Keratinocyte (primary cell): ENCODE measurements at regions not wholly inside any gene's neighbourhood (a gene's known extent, or its start where the extent isn't known, plus 50 kb on each side); places are given as distances from the start of the nearest gene placed in this dataset.
"Not testable (repeated sequence)": the region's sequence is repeated elsewhere in the genome, so short reads cannot be mapped to it uniquely, and the experiment has no call there.

Experiments used
- DNase-seq: peaks from one replicate; pipeline ENCODE4 v3.0.0-alpha.2; 2011; ENCODE audit warnings: low read depth, missing footprints, low spot score
- FAIRE-seq: peaks from 2 replicates; lab custom pipeline; 2011; peaks lifted over from hg19 to GRCh38; lab: Jason Lieb, UNC
- H2AFZ ChIP-seq: 2 replicates; pipeline ENCODE4 v1.6.0; 2012; ENCODE audit warnings: low read length, control low read depth, inconsistent platforms; ENCODE audit not compliant: control insufficient read depth
- H3K27ac ChIP-seq: 2 replicates; pipeline ENCODE4 v1.5.1; 2011; ENCODE audit warnings: low read length; ENCODE audit not compliant: control insufficient read depth, insufficient read depth
- H3K27me3 ChIP-seq: 3 replicates; pipeline ENCODE4 v1.6.0; 2011; ENCODE audit warnings: low read length; ENCODE audit not compliant: control insufficient read depth, insufficient read depth; ENCODE audit errors: extremely low read depth
- H3K36me3 ChIP-seq, 2 experiments: 2 replicates in 1 of 2; 3 replicates in 1 of 2; pipeline ENCODE4 v1.5.1; 2011; ENCODE audit warnings: low read length in 2 of 2, mild to moderate bottlenecking in 1 of 2; ENCODE audit not compliant: control insufficient read depth in 2 of 2, insufficient read depth in 2 of 2; ENCODE audit errors: extremely low read depth in 1 of 2
- H3K4me1 ChIP-seq: 3 replicates; pipeline ENCODE4 v1.5.1; 2011; ENCODE audit warnings: low read length; ENCODE audit not compliant: control insufficient read depth, insufficient read depth; ENCODE audit errors: extremely low read depth
- H3K4me2 ChIP-seq: 3 replicates; pipeline ENCODE4 v1.6.0; 2011; ENCODE audit warnings: low read depth, low read length; ENCODE audit not compliant: control insufficient read depth, insufficient read depth; ENCODE audit errors: extremely low read depth
- H3K4me3 ChIP-seq, 3 experiments: fragments of 200-600 bp in 1 of 3; sonication (generic) in 1 of 3; 2 replicates in 2 of 3; 3 replicates in 1 of 3; pipeline ENCODE4 v1.5.1; 2011 to 2016; ENCODE audit warnings: low read length in 3 of 3, mild to moderate bottlenecking in 3 of 3, control low read depth in 2 of 3, inconsistent platforms in 1 of 3, low read depth in 1 of 3, mixed read lengths in 1 of 3, mixed run types in 1 of 3, moderate library complexity in 1 of 3; ENCODE audit not compliant: control insufficient read depth in 2 of 3, insufficient read depth in 2 of 3; ENCODE audit errors: extremely low read depth in 1 of 3
- H3K79me2 ChIP-seq: 2 replicates; pipeline ENCODE4 v1.6.0; 2012; ENCODE audit warnings: low read length; ENCODE audit not compliant: control insufficient read depth, insufficient read depth
- H3K9ac ChIP-seq: 3 replicates; pipeline ENCODE4 v1.6.0; 2011; ENCODE audit warnings: low read length; ENCODE audit not compliant: control insufficient read depth, insufficient read depth; ENCODE audit errors: extremely low read depth
- H3K9me1 ChIP-seq: 3 replicates; pipeline ENCODE4 v1.6.0; 2011; ENCODE audit warnings: low read length; ENCODE audit not compliant: control insufficient read depth, insufficient read depth; ENCODE audit errors: extremely low read depth
- H3K9me3 ChIP-seq: 2 replicates; pipeline ENCODE4 v1.5.1; 2012; ENCODE audit warnings: low read depth, low read length; ENCODE audit not compliant: control insufficient read depth
- H4K20me1 ChIP-seq: 3 replicates; pipeline ENCODE4 v1.6.0; 2011; ENCODE audit warnings: low read length; ENCODE audit not compliant: control insufficient read depth, insufficient read depth; ENCODE audit errors: extremely low read depth
- EZH2 ChIP-seq: IDR thresholded peaks from one replicate; pipeline ENCODE4 v1.6.1; 2012; ENCODE audit warnings: inconsistent platforms, mild to moderate bottlenecking, low read length, moderate library complexity
- dilution Hi-C: fragments of 300-500 bp; cut with MboI; formaldehyde crosslinking; loops from one replicate; pipeline ENCODE4 v1.7.0; 2020; ENCODE audit warnings: low sequenced_read_pairs; ENCODE audit not compliant: extremely low pct_ligation_motif_present
- TF ChIP-seq, protein P1 (sequence below), 3 experiments: IDR thresholded peaks in 1 of 3; conservative IDR thresholded peaks in 1 of 3; optimal IDR thresholded peaks in 1 of 3; 2 replicates in 2 of 3; 3 replicates in 1 of 3; pipeline versions ENCODE3 to v1.5.1; 2011; ENCODE audit warnings: low read length in 3 of 3, mild to moderate bottlenecking in 3 of 3, moderate library complexity in 2 of 3, control low read depth in 1 of 3, inconsistent platforms in 1 of 3; ENCODE audit not compliant: insufficient read depth in 2 of 3; ENCODE audit errors: extremely low read depth in 1 of 3

- Histone ChIP-seq H3K36me3 (no peaks in the 10 kb centered on the region), H3K4me1 (no peaks in the 10 kb centered on the region), H3K9ac (no peak overlapping the region), H3K27ac (no peak overlapping the region), H3K4me2 (no peak overlapping the region), H3K4me3 (no peak overlapping the region), H2AFZ (no peak overlapping the region), H4K20me1 (no peaks in the 10 kb centered on the region), H3K9me1 (no peaks in the 10 kb centered on the region), H3K79me2 (no peaks in the 10 kb centered on the region), H3K27me3 (no peaks in the 10 kb centered on the region), H3K9me3 (no peaks in the 10 kb centered on the region)
- no peak for TF ChIP-seq EZH2
- TF ChIP-seq, protein P1, sequence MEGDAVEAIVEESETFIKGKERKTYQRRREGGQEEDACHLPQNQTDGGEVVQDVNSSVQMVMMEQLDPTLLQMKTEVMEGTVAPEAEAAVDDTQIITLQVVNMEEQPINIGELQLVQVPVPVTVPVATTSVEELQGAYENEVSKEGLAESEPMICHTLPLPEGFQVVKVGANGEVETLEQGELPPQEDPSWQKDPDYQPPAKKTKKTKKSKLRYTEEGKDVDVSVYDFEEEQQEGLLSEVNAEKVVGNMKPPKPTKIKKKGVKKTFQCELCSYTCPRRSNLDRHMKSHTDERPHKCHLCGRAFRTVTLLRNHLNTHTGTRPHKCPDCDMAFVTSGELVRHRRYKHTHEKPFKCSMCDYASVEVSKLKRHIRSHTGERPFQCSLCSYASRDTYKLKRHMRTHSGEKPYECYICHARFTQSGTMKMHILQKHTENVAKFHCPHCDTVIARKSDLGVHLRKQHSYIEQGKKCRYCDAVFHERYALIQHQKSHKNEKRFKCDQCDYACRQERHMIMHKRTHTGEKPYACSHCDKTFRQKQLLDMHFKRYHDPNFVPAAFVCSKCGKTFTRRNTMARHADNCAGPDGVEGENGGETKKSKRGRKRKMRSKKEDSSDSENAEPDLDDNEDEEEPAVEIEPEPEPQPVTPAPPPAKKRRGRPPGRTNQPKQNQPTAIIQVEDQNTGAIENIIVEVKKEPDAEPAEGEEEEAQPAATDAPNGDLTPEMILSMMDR (optimal IDR thresholded peaks at IDR 0.05 in 1 of 3, IDR thresholded peaks at IDR 0.05 in 1 of 3, conservative IDR thresholded peaks at IDR 0.05 in 1 of 3; ENCODE audit: extremely low read depth in 1 of 3, insufficient read depth in 2 of 3, low read length in 3 of 3), result no peak
- dilution Hi-C loops, result no loop called here
- FAIRE-seq (no peak), DNase-seq (no peak)
These were observed 72.7 kb upstream of the IL15 start for GRCh38 chr4:141563723-141564122.

DNA sequence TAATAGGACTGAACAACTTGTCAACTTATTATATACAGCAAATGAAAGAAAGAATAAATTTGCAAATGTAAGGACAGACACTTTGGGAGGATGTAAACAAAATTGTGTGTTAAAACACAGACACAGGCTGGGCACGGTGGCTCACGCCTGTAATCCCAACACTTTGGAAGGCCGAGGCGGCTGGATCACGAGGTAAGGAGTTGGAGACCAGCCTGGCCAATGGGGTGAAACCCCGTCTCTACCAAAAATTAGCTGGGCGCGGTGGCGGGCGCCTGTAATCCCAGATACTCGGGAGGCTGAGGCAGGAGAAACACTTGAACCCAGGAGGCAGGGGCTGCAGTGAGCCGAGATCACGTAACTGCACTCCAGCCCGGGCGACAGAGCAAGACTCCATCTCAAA is 71.4 kb upstream of the IL15 start:
- H3K79me2 ChIP-seq, H3K9me1 ChIP-seq, H4K20me1 ChIP-seq, H3K9ac ChIP-seq, FAIRE-seq, H3K36me3 ChIP-seq, H3K4me2 ChIP-seq, dilution Hi-C loops, H3K4me1 ChIP-seq, H3K27me3 ChIP-seq, DNase-seq, H3K4me3 ChIP-seq, H3K27ac ChIP-seq, H2AFZ ChIP-seq, H3K9me3 ChIP-seq: not testable (repeated sequence)

- Histone ChIP-seq H4K20me1 (no peaks in the 10 kb centered on the region), H3K9me3 (no peaks in the 10 kb centered on the region), H3K4me1 (no peaks in the 10 kb centered on the region), H3K9ac (no peak overlapping the region), H3K27ac (no peak overlapping the region), H3K27me3 (no peaks in the 10 kb centered on the region), H3K36me3 (no peaks in the 10 kb centered on the region), H2AFZ (no peak overlapping the region), H3K79me2 (no peaks in the 10 kb centered on the region), H3K9me1 (no peaks in the 10 kb centered on the region), H3K4me3 (no peak overlapping the region), H3K4me2 (no peak overlapping the region)
- dilution Hi-C loops, result no loop called here
- DNase-seq (no peak), FAIRE-seq (no peak)
- TF ChIP-seq, protein P1 (optimal IDR thresholded peaks at IDR 0.05 in 1 of 3, IDR thresholded peaks at IDR 0.05 in 1 of 3, conservative IDR thresholded peaks at IDR 0.05 in 1 of 3; ENCODE audit: extremely low read depth in 1 of 3, insufficient read depth in 2 of 3, low read length in 3 of 3), result no peak
- no peak for TF ChIP-seq EZH2
These were observed 70.8 kb upstream of the IL15 start for GRCh38 chr4:141565379-141566089.
